ENCODE measurements at regions not wholly inside any gene's neighbourhood (a gene's known extent, or its start where the extent isn't known, plus 50 kb on each side); places are given as distances from the start of the nearest gene placed in this dataset.

GRCh38 chr15:94665676-94666441 is 434.5 kb downstream of the MCTP2 start:
- no peak overlapping the region for H3K9ac ChIP-seq (ENCODE audit: low read length)
- H3K4me3 ChIP-seq (ENCODE audit: low read length) = no peak overlapping the region
- H3K4me1 ChIP-seq (ENCODE audit: control insufficient read depth, insufficient read depth, low read length) = no peaks in the 10 kb centered on the region
- no peaks in the 10 kb centered on the region for H3K9me3 ChIP-seq (ENCODE audit: control insufficient read depth, low read length)
- no peaks in the 10 kb centered on the region for H3K36me3 ChIP-seq (ENCODE audit: control insufficient read depth, insufficient read depth, low read length)
- no peaks in the 10 kb centered on the region for H3K27me3 ChIP-seq (ENCODE audit: control insufficient read depth, insufficient read depth, low read length)

- Histone ChIP-seq H3K9ac (ENCODE audit: low read length) (no peak overlapping the region), H3K4me3 (ENCODE audit: low read length) (no peak overlapping the region), H3K36me3 (ENCODE audit: control insufficient read depth, insufficient read depth, low read length) (no peaks in the 10 kb centered on the region), H3K4me1 (ENCODE audit: control insufficient read depth, insufficient read depth, low read length) (no peaks in the 10 kb centered on the region), H3K9me3 (ENCODE audit: control insufficient read depth, low read length) (no peaks in the 10 kb centered on the region), H3K27me3 (ENCODE audit: control insufficient read depth, insufficient read depth, low read length) (no peaks in the 10 kb centered on the region)
These were observed 435.2 kb downstream of the MCTP2 start for GRCh38 chr15:94666553-94666952.

GRCh38 chr15:94667109-94667508 is 435.7 kb downstream of the MCTP2 start:
- Histone ChIP-seq H3K4me1 (ENCODE audit: control insufficient read depth, insufficient read depth, low read length) (no peaks in the 10 kb centered on the region), H3K36me3 (ENCODE audit: control insufficient read depth, insufficient read depth, low read length) (no peaks in the 10 kb centered on the region), H3K9me3 (ENCODE audit: control insufficient read depth, low read length) (no peaks in the 10 kb centered on the region), H3K4me3 (ENCODE audit: low read length) (no peak overlapping the region), H3K27me3 (ENCODE audit: control insufficient read depth, insufficient read depth, low read length) (no peaks in the 10 kb centered on the region), H3K9ac (ENCODE audit: low read length) (no peak overlapping the region)

GRCh38 chr15:94670438-94671034 is 439.2 kb downstream of the MCTP2 start:
- H3K9ac ChIP-seq (ENCODE audit: low read length) = no peak overlapping the region
- H3K9me3 ChIP-seq (ENCODE audit: control insufficient read depth, low read length) = no peaks in the 10 kb centered on the region
- H3K4me1 ChIP-seq (ENCODE audit: control insufficient read depth, insufficient read depth, low read length) = no peaks in the 10 kb centered on the region
- no peaks in the 10 kb centered on the region for H3K36me3 ChIP-seq (ENCODE audit: control insufficient read depth, insufficient read depth, low read length)
- H3K4me3 ChIP-seq (ENCODE audit: low read length) = no peak overlapping the region
- no peaks in the 10 kb centered on the region for H3K27me3 ChIP-seq (ENCODE audit: control insufficient read depth, insufficient read depth, low read length)

GRCh38 chr15:94671858-94672532 is 440.6 kb downstream of the MCTP2 start:
- Histone ChIP-seq H3K9me3 (ENCODE audit: control insufficient read depth, low read length) (no peaks in the 10 kb centered on the region), H3K27me3 (ENCODE audit: control insufficient read depth, insufficient read depth, low read length) (no peaks in the 10 kb centered on the region), H3K36me3 (ENCODE audit: control insufficient read depth, insufficient read depth, low read length) (no peaks in the 10 kb centered on the region), H3K4me3 (ENCODE audit: low read length) (no peak overlapping the region), H3K9ac (ENCODE audit: low read length) (no peak overlapping the region), H3K4me1 (ENCODE audit: control insufficient read depth, insufficient read depth, low read length) (no peaks in the 10 kb centered on the region)

- Histone ChIP-seq H3K4me3 (ENCODE audit: low read length) (no peak overlapping the region), H3K36me3 (ENCODE audit: control insufficient read depth, insufficient read depth, low read length) (no peaks in the 10 kb centered on the region), H3K9ac (ENCODE audit: low read length) (no peak overlapping the region), H3K27me3 (ENCODE audit: control insufficient read depth, insufficient read depth, low read length) (no peaks in the 10 kb centered on the region), H3K9me3 (ENCODE audit: control insufficient read depth, low read length) (no peaks in the 10 kb centered on the region), H3K4me1 (ENCODE audit: control insufficient read depth, insufficient read depth, low read length) (no peaks in the 10 kb centered on the region)
These were observed 442.4 kb downstream of the MCTP2 start for GRCh38 chr15:94673801-94674200.

- H3K9ac ChIP-seq (ENCODE audit: low read length) = no peak overlapping the region
- no peaks in the 10 kb centered on the region for H3K9me3 ChIP-seq (ENCODE audit: control insufficient read depth, low read length)
- no peak overlapping the region for H3K4me3 ChIP-seq (ENCODE audit: low read length)
- H3K4me1 ChIP-seq (ENCODE audit: control insufficient read depth, insufficient read depth, low read length) = no peaks in the 10 kb centered on the region
- H3K27me3 ChIP-seq (ENCODE audit: control insufficient read depth, insufficient read depth, low read length) = no peaks in the 10 kb centered on the region
- no peaks in the 10 kb centered on the region for H3K36me3 ChIP-seq (ENCODE audit: control insufficient read depth, insufficient read depth, low read length)
These were observed 442.9 kb downstream of the MCTP2 start for GRCh38 chr15:94674296-94674695.

GRCh38 chr15:94677202-94677790 is 445.9 kb downstream of the MCTP2 start:
- Histone ChIP-seq H3K9ac (ENCODE audit: low read length) (no peak overlapping the region), H3K4me1 (ENCODE audit: control insufficient read depth, insufficient read depth, low read length) (no peaks in the 10 kb centered on the region), H3K4me3 (ENCODE audit: low read length) (no peak overlapping the region), H3K27me3 (ENCODE audit: control insufficient read depth, insufficient read depth, low read length) (no peaks in the 10 kb centered on the region), H3K36me3 (ENCODE audit: control insufficient read depth, insufficient read depth, low read length) (no peaks in the 10 kb centered on the region), H3K9me3 (ENCODE audit: control insufficient read depth, low read length) (no peaks in the 10 kb centered on the region)

GRCh38 chr15:94682171-94682570 is 450.8 kb downstream of the MCTP2 start:
- Histone ChIP-seq H3K9me3 (ENCODE audit: control insufficient read depth, low read length) (no peaks in the 10 kb centered on the region), H3K36me3 (ENCODE audit: control insufficient read depth, insufficient read depth, low read length) (no peaks in the 10 kb centered on the region), H3K4me3 (ENCODE audit: low read length) (no peak overlapping the region), H3K4me1 (ENCODE audit: control insufficient read depth, insufficient read depth, low read length) (no peaks in the 10 kb centered on the region), H3K27me3 (ENCODE audit: control insufficient read depth, insufficient read depth, low read length) (no peaks in the 10 kb centered on the region), H3K9ac (ENCODE audit: low read length) (no peak overlapping the region)

GRCh38 chr15:94683902-94684301 is 452.5 kb downstream of the MCTP2 start:
- Histone ChIP-seq H3K9ac (ENCODE audit: low read length) (no peak overlapping the region), H3K4me1 (ENCODE audit: control insufficient read depth, insufficient read depth, low read length) (no peaks in the 10 kb centered on the region), H3K9me3 (ENCODE audit: control insufficient read depth, low read length) (no peaks in the 10 kb centered on the region), H3K27me3 (ENCODE audit: control insufficient read depth, insufficient read depth, low read length) (no peaks in the 10 kb centered on the region), H3K36me3 (ENCODE audit: control insufficient read depth, insufficient read depth, low read length) (no peaks in the 10 kb centered on the region), H3K4me3 (ENCODE audit: low read length) (no peak overlapping the region)

GRCh38 chr15:94691169-94691568 is 459.8 kb downstream of the MCTP2 start:
- Histone ChIP-seq H3K4me3 (ENCODE audit: low read length) (no peak overlapping the region), H3K27me3 (ENCODE audit: control insufficient read depth, insufficient read depth, low read length) (no peaks in the 10 kb centered on the region), H3K4me1 (ENCODE audit: control insufficient read depth, insufficient read depth, low read length) (no peaks in the 10 kb centered on the region), H3K36me3 (ENCODE audit: control insufficient read depth, insufficient read depth, low read length) (no peaks in the 10 kb centered on the region), H3K9ac (ENCODE audit: low read length) (no peak overlapping the region), H3K9me3 (ENCODE audit: control insufficient read depth, low read length) (no peaks in the 10 kb centered on the region)

GRCh38 chr15:94692710-94693109 is 461.3 kb downstream of the MCTP2 start:
- H3K9me3 ChIP-seq (ENCODE audit: control insufficient read depth, low read length) = no peaks in the 10 kb centered on the region
- H3K36me3 ChIP-seq (ENCODE audit: control insufficient read depth, insufficient read depth, low read length) = no peaks in the 10 kb centered on the region
- H3K9ac ChIP-seq (ENCODE audit: low read length) = no peak overlapping the region
- no peak overlapping the region for H3K4me3 ChIP-seq (ENCODE audit: low read length)
- H3K4me1 ChIP-seq (ENCODE audit: control insufficient read depth, insufficient read depth, low read length) = no peaks in the 10 kb centered on the region
- H3K27me3 ChIP-seq (ENCODE audit: control insufficient read depth, insufficient read depth, low read length) = no peaks in the 10 kb centered on the region

Data from mucosa of stomach (tissue), 1 donor.